GM10248 (cell line): ENCODE measurements at regions not wholly inside any gene's neighbourhood (a gene's known extent, or its start where the extent isn't known, plus 50 kb on each side); places are given as distances from the start of the nearest gene placed in this dataset.

Source experiments
- CTCF ChIA-PET: fragments of 300-600 bp; sonication (Branson Sonifier 250); formaldehyde crosslinking; extraction: SDS; loops from one replicate; lab custom pipeline; 2021; ENCODE audit warnings: antibody characterized with exemption; lab: Yijun Ruan, JAX
- POLR2A ChIA-PET: fragments of 350-650 bp; sonication (Branson Sonifier 250); formaldehyde crosslinking; extraction: SDS; loops from one replicate; lab custom pipeline; 2020; ENCODE audit warnings: antibody characterized with exemption; lab: Yijun Ruan, JAX
- DNase-seq: peaks from one replicate; pipeline ENCODE4 v3.0.0; 2012; ENCODE audit errors: extremely low spot score
- TF ChIP-seq, protein P1 (sequence below): IDR thresholded peaks from 2 replicates; pipeline ENCODE4 v1.5.1; 2012; ENCODE audit warnings: mild to moderate bottlenecking, low read depth; ENCODE audit errors: extremely low read depth, missing control alignments, control extremely low read depth

DNA sequence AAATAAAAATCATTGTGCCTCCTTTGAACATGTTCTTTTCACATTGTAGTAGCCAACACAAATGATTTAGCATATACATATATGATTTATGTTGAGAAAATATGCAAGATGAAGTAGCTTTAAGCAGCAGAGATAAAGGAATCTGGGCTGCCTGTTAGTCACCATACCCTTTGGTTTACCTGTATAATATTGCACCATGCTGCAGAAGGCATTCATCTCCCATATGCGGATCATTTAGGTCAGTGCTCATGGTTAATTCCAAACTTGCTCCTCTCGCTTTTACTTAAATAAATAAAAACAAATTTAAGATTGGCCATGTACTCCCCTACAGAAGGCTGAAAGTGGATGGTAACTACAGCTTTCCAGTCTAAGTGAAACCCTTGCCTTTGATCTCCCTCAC, 86.7 kb upstream of the TBL1XR1 start:
- TF ChIP-seq, protein P1, sequence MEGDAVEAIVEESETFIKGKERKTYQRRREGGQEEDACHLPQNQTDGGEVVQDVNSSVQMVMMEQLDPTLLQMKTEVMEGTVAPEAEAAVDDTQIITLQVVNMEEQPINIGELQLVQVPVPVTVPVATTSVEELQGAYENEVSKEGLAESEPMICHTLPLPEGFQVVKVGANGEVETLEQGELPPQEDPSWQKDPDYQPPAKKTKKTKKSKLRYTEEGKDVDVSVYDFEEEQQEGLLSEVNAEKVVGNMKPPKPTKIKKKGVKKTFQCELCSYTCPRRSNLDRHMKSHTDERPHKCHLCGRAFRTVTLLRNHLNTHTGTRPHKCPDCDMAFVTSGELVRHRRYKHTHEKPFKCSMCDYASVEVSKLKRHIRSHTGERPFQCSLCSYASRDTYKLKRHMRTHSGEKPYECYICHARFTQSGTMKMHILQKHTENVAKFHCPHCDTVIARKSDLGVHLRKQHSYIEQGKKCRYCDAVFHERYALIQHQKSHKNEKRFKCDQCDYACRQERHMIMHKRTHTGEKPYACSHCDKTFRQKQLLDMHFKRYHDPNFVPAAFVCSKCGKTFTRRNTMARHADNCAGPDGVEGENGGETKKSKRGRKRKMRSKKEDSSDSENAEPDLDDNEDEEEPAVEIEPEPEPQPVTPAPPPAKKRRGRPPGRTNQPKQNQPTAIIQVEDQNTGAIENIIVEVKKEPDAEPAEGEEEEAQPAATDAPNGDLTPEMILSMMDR, result no peak
- ChIA-PET CTCF (no interaction called here), POLR2A (no interaction called here)
- DNase-seq, result no peak

DNA sequence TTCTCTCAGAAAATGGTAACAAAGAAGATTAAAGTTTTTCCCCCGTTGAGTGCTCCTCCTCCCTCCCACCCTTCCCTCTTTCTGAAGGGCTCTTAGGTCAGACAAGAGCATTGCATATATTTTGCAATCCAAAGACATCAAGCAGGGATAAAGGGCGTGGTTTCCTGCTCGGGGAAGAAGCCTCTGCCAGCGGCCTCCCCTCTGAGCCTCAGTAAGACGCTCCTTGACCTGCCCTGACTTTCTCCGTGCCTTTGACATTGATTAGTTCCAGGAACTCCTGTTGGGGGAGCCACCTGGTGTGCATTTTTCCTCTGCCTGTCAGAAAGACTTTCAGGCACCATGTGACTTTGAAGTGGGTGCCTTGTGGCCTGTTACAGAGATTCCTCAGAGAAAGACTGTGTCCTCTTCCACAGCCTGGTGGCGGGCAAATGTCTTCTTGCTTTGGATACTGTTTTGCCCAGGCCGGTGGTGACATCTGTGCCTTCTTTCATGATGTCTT, 87.2 kb upstream of the TBL1XR1 start:
- TF ChIP-seq, protein P1, result no peak
- POLR2A ChIA-PET, result no interaction called here
- CTCF ChIA-PET, result no interaction called here
- DNase-seq, result no peak

DNA sequence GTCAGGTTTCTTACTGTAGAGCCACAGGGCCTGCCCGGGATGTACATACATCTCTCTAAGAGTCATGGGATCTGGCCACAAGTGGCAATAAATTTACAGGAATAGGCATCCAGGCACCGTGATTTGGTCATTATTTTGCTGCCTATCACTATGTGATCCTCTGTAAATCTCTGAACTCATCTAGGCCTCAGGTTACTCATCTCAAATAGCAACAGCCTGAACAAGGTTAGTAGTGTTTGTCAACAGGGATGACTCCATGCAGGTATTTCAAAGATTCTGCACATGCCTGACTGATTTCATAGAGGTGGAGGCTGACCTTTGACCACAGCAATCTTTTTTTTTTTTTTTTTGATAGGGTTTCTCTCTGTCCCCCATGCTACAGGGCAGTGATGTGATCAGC, 88.8 kb upstream of the TBL1XR1 start:
- TF ChIP-seq, protein P1, result no peak
- DNase-seq, result no peak
- POLR2A ChIA-PET, result no interaction called here
- CTCF ChIA-PET, result no interaction called here

DNA sequence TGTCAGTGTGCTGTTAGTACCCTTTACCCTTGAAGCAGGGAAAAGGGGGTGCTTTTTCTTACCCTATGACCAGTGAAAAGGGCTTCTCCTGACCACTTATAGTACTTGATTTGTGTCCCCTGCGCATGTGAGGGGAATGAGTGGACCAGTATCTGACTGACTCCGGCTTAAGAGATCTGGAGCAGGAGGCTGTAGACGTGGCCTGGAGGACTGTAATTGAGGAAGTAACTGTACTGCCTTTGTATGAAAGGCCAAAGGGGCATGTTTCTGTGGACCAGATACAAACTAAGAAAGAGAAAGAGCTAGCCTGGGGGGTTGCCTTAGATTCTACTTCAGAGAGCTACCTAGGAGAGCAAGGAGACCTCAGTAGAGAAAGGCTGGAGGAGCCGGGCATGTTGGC, 89.9 kb upstream of the TBL1XR1 start:
- no peak for DNase-seq
- TF ChIP-seq, protein P1, result no peak
- CTCF ChIA-PET, result no interaction called here
- POLR2A ChIA-PET, result no interaction called here

DNA sequence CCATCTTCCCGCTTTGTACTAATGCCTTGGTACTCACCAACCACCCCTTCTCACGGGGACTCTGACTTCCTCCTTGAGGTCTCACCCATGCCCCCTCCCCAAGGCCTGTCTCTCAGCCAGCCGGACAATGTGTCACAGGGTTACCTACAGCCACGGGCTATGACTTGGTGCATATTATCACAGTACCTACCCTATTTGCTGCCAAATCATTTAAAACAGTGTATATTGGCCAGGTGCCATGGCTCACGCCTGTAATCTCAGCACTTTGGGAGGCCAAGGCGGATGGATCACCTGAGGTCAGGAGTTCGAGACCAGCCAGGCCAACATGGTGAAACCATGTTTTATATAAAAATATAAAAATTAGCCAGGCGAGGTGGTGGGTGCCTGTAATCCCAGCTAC, 93.4 kb upstream of the TBL1XR1 start:
- CTCF ChIA-PET, result no interaction called here
- TF ChIP-seq, protein P1, result no peak
- no peak for DNase-seq
- POLR2A ChIA-PET, result no interaction called here

DNA sequence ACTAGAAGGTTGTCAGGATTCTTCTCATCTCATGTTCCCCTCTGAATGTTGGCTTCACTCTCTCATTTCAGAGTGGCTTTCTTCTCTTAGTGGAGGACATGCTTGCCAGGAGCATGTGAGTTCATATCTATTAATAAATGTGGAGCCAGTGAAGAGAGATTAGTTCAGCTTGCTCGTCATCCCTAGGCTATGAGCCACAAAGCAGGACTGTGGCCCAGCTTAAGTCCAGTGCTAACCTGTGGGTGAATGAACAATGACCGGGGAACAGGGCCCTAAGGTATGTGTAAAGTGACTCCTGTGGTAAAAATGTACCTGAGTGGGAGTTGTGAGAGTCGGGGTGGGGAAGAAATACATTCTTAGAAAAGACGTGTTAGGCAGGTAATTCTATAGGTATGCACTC, 96.9 kb upstream of the TBL1XR1 start:
- POLR2A ChIA-PET, result no interaction called here
- CTCF ChIA-PET, result no interaction called here
- TF ChIP-seq, protein P1, result no peak
- no peak for DNase-seq

DNA sequence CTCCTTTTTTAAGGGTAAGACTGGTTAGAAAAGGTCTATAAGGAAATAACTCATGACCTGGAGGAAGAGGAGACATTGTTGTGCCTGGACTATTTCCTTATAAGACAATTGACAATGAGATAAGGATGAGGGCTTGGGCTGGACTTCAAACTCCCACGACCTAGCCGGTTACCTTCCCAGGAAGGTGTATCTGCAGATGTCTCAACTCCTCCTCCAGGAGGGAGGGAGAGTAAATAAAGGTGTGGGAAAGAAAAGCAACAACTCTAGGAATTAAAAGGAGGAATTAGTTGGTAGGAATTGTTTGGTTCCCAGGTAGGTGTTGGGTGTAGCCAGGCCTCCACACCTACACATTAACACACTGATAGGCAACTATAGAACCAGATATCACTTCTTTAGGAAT, 97.8 kb upstream of the TBL1XR1 start:
- CTCF ChIA-PET, result no interaction called here
- no peak for DNase-seq
- POLR2A ChIA-PET, result no interaction called here
- TF ChIP-seq, protein P1, result no peak
